HG03442 (cell line): ENCODE measurements at regions not wholly inside any gene's neighbourhood (a gene's known extent, or its start where the extent isn't known, plus 50 kb on each side); places are given as distances from the start of the nearest gene placed in this dataset.
"Not testable (repeated sequence)": the region's sequence is repeated elsewhere in the genome, so short reads cannot be mapped to it uniquely, and the experiment has no call there.

ENCODE experiments used
- ATAC-seq: cut with Tn5 transposase; IDR thresholded peaks from one replicate; pipeline ENCODE4 v1.9.1; 2021; ENCODE audit warnings: mild to moderate bottlenecking, moderate library complexity; ENCODE audit not compliant: unreplicated experiment

GRCh38 chr11:115613004-115613403, 108.8 kb upstream of the CADM1 start:
- ATAC-seq, result no peak

- ATAC-seq, result no peak
Measured at GRCh38 chr11:115612046-115612730, 108.0 kb upstream of the CADM1 start.

GRCh38 chr11:115611343-115611742, 107.1 kb upstream of the CADM1 start:
- no peak for ATAC-seq

- ATAC-seq, result no peak
Measured at GRCh38 chr11:115610908-115611307, 106.7 kb upstream of the CADM1 start.

GRCh38 chr11:115610234-115610633, 106.0 kb upstream of the CADM1 start:
- ATAC-seq, result not testable (repeated sequence)

GRCh38 chr11:115608976-115609375, 104.8 kb upstream of the CADM1 start:
- ATAC-seq, result no peak

GRCh38 chr11:115607621-115608221, 103.5 kb upstream of the CADM1 start:
- no peak for ATAC-seq

GRCh38 chr11:115606498-115607220, 102.4 kb upstream of the CADM1 start:
- ATAC-seq, result no peak

GRCh38 chr11:115605871-115606497, 101.8 kb upstream of the CADM1 start:
- no peak for ATAC-seq

- not testable (repeated sequence) for ATAC-seq
Measured at GRCh38 chr11:115605397-115605796, 101.2 kb upstream of the CADM1 start.

- no peak for ATAC-seq
Measured at GRCh38 chr11:115599125-115599524, 94.9 kb upstream of the CADM1 start.

- no peak for ATAC-seq
Measured at GRCh38 chr11:115598257-115598901, 94.2 kb upstream of the CADM1 start.

GRCh38 chr11:115591380-115591779, 87.2 kb upstream of the CADM1 start:
- ATAC-seq, result no peak

- ATAC-seq, result no peak
Measured at GRCh38 chr11:115590254-115590653, 86.0 kb upstream of the CADM1 start.

- ATAC-seq, result no peak
Measured at GRCh38 chr11:115587718-115588342, 83.6 kb upstream of the CADM1 start.

- peak; percentile 87 for ATAC-seq
Measured at GRCh38 chr11:115585361-115586024, 81.3 kb upstream of the CADM1 start.

GRCh38 chr11:115581871-115582639, 77.8 kb upstream of the CADM1 start:
- ATAC-seq, result no peak

GRCh38 chr11:115580927-115581680, 76.9 kb upstream of the CADM1 start:
- ATAC-seq, result no peak

- no peak for ATAC-seq
Measured at GRCh38 chr11:115580416-115580815, 76.2 kb upstream of the CADM1 start.
